Dermis blood vessel endothelial cell (primary cell): ENCODE measurements at regions not wholly inside any gene's neighbourhood (a gene's known extent, or its start where the extent isn't known, plus 50 kb on each side); places are given as distances from the start of the nearest gene placed in this dataset.
A peak's percentile ranks its signal among the peaks of the same experiment; 100 is the strongest.

ENCODE experiments used
- DNase-seq: peaks from one replicate; pipeline ENCODE4 v3.0.0; 2010

GRCh38 chr10:69716711-69717560 is 84.8 kb upstream of the COL13A1 start:
- peak; percentile 39 for DNase-seq

- no peak for DNase-seq
Observed at GRCh38 chr10:69718951-69719350, 82.8 kb upstream of the COL13A1 start.

GRCh38 chr10:69721690-69722310 is 79.9 kb upstream of the COL13A1 start:
- peak; percentile 74 for DNase-seq

- DNase-seq, result no peak
Observed at GRCh38 chr10:69723653-69724052, 78.1 kb upstream of the COL13A1 start.

GRCh38 chr10:69726850-69727249 is 74.9 kb upstream of the COL13A1 start:
- DNase-seq, result no peak

- peak; percentile 90 for DNase-seq
Observed at GRCh38 chr10:69728335-69728870, 73.3 kb upstream of the COL13A1 start.

GRCh38 chr10:69729326-69730048 is 72.2 kb upstream of the COL13A1 start:
- no peak for DNase-seq

- no peak for DNase-seq
Observed at GRCh38 chr10:69730251-69731156, 71.2 kb upstream of the COL13A1 start.

- DNase-seq, result peak; percentile 38
Observed at GRCh38 chr10:69731184-69731583, 70.5 kb upstream of the COL13A1 start.

- DNase-seq, result no peak
Observed at GRCh38 chr10:69731698-69732097, 70.0 kb upstream of the COL13A1 start.

GRCh38 chr10:69732147-69732825 is 69.4 kb upstream of the COL13A1 start:
- no peak for DNase-seq

GRCh38 chr10:69732826-69733150 is 68.9 kb upstream of the COL13A1 start:
- DNase-seq, result no peak

GRCh38 chr10:69733791-69734261 is 67.9 kb upstream of the COL13A1 start:
- DNase-seq, result no peak

- no peak for DNase-seq
Observed at GRCh38 chr10:69734416-69734796, 67.3 kb upstream of the COL13A1 start.

- no peak for DNase-seq
Observed at GRCh38 chr10:69734797-69735468, 66.8 kb upstream of the COL13A1 start.

- DNase-seq, result no peak
Observed at GRCh38 chr10:69736886-69737641, 64.6 kb upstream of the COL13A1 start.

- DNase-seq, result no peak
Observed at GRCh38 chr10:69738071-69738470, 63.6 kb upstream of the COL13A1 start.

- DNase-seq, result no peak
Observed at GRCh38 chr10:69738858-69739435, 62.8 kb upstream of the COL13A1 start.

- DNase-seq, result no peak
Observed at GRCh38 chr10:69739634-69740033, 62.1 kb upstream of the COL13A1 start.

GRCh38 chr10:69740126-69740525 is 61.6 kb upstream of the COL13A1 start:
- no peak for DNase-seq
